DND-41 (cell line): ENCODE measurements at regions not wholly inside any gene's neighbourhood (a gene's known extent, or its start where the extent isn't known, plus 50 kb on each side); places are given as distances from the start of the nearest gene placed in this dataset.

Experiments
- CTCF ChIP-seq: IDR thresholded peaks from 2 replicates; pipeline ENCODE4 v1.5.1; 2012; ENCODE audit warnings: borderline replicate concordance, low read length, moderate library complexity, mild to moderate bottlenecking; ENCODE audit not compliant: poor library complexity, severe bottlenecking; ENCODE audit errors: extremely low read depth
- EZH2 ChIP-seq: IDR thresholded peaks from 3 replicates; pipeline ENCODE4 v1.6.1; 2012; ENCODE audit warnings: borderline replicate concordance, low read depth, mild to moderate bottlenecking, moderate library complexity, low read length, inconsistent platforms; ENCODE audit not compliant: severe bottlenecking

DNA sequence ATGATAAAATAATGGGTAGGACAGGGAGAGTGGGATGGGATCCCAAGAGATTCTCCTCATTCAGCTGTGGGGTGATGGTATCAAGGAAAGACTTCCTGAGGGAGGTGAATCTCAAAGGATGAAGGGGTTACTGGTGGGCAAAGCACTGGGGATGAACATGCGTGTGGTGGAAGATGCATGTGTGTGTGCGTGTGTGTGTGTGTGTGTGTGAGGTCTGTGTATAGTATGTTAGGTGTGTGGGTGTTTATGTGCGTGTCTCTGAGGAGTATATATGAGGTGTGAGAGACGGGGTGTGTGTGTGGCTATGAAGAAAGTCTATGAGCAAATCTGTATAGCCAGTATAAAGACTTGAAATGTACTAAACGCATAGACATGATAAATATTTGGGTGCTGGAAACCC lies 220.0 kb upstream of the MYLIP start:
- no peak for TF ChIP-seq EZH2
- TF ChIP-seq CTCF, result no peak
